ENCODE measurements at regions not wholly inside any gene's neighbourhood (a gene's known extent, or its start where the extent isn't known, plus 50 kb on each side); places are given as distances from the start of the nearest gene placed in this dataset.

GRCh38 chr12:126212824-126213223 is 1147.6 kb downstream of the AACS start:
- Mint-ChIP-seq H3K4me3 (no peak overlapping the region), H3K4me1 (no peaks in the 10 kb centered on the region), H3K27ac (no peak overlapping the region), H3K36me3 (no peaks in the 10 kb centered on the region), H3K9me3 (peaks cover 2% of the 10 kb centered on the region)
- no peak for DNase-seq (ENCODE audit: low spot score in 2 of 2)
- no peak for ATAC-seq

DNA sequence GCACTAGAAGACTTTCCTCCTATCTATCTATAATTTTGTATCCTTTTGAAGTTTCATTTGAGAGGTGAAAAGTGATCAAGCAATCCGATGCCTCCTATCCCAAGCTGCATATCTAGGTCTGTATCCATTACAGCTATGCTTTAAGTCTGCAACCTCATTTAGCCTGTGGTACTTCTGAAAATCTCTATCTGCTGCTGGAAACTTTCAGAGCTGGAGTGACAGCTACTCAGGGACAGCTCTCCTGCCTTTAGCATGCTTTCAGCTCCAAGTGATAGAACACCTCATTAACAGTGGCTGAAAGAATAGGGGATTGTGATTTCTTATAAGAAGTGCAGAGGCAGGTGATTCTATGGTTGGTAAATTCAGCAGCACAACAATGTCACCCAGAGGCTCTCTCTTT is 1153.5 kb downstream of the AACS start:
- no peak for ATAC-seq
- Mint-ChIP-seq H3K9me3 (no peaks in the 10 kb centered on the region), H3K4me1 (no peaks in the 10 kb centered on the region), H3K36me3 (no peaks in the 10 kb centered on the region), H3K4me3 (no peak overlapping the region), H3K27ac (no peak overlapping the region)
- no peak for DNase-seq (ENCODE audit: low spot score in 2 of 2)

DNA sequence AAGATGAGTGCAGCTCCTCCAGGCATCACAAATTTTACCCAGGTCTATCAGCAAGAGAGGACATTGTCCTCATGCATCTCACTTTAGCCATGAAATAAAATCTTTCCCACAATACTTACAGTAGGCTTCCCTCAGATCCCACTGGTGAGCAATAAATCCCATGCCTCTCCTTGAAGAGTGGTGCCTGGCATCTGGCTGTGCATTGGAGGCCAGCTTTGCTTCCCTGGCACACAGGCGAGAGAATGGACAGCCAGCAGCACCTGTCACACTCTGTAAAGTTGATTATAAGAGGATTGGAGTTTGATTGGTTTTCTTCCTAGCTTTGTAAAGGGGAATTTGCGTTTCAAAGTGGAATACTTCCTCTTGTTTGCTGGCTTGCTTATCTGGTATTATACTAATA is 1153.9 kb downstream of the AACS start:
- Mint-ChIP-seq H3K36me3 (no peaks in the 10 kb centered on the region), H3K4me1 (no peaks in the 10 kb centered on the region), H3K4me3 (no peak overlapping the region)

GRCh38 chr12:126219654-126220279 is 1154.5 kb downstream of the AACS start:
- Mint-ChIP-seq H3K9me3 (no peaks in the 10 kb centered on the region), H3K4me3 (no peak overlapping the region), H3K4me1 (no peaks in the 10 kb centered on the region), H3K36me3 (no peaks in the 10 kb centered on the region), H3K27ac (no peak overlapping the region)
- no peak for DNase-seq (ENCODE audit: low spot score in 2 of 2)
- ATAC-seq = no peak

More for the DNA sequence above, 1153.9 kb downstream of the AACS start:
- Mint-ChIP-seq H3K27ac (no peak overlapping the region), H3K9me3 (no peaks in the 10 kb centered on the region)
- DNase-seq (ENCODE audit: low spot score in 2 of 2) = no peak
- ATAC-seq = no peak

- H3K27ac Mint-ChIP-seq = no peak overlapping the region
- H3K36me3 Mint-ChIP-seq = no peaks in the 10 kb centered on the region
- H3K4me3 Mint-ChIP-seq = no peak overlapping the region
- ATAC-seq (no peak), DNase-seq (ENCODE audit: low spot score in 2 of 2) (no peak)
- H3K4me1 Mint-ChIP-seq = no peaks in the 10 kb centered on the region
- peaks cover 3% of the 10 kb centered on the region for H3K9me3 Mint-ChIP-seq
Observed at GRCh38 chr12:126224032-126224431, 1158.8 kb downstream of the AACS start.

DNA sequence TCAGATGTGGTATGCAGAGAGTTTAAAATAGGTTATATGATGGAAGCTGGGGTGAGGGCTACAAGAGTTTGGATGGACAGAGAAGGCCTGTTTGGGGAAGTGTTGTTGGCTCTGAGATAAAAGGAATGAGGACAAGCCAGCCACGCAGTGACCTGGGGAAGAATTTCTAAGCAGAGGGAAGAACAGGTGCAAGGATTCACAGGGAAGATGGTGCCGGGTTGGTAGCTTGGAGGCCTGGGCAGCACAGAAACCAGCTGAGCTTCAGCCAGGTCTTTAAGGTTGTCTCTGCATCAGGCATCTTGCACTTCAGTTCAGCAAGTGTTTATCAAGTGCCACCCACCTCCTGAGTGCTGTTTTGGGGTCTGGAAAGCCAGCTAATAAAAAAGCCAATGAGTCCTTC is 1163.7 kb downstream of the AACS start:
- no peak for ATAC-seq
- Mint-ChIP-seq H3K4me3 (no peak overlapping the region), H3K27ac (no peak overlapping the region), H3K9me3 (peaks cover 7% of the 10 kb centered on the region), H3K36me3 (no peaks in the 10 kb centered on the region), H3K4me1 (no peaks in the 10 kb centered on the region)
- no peak for DNase-seq (ENCODE audit: low spot score in 2 of 2)

- no peak for ATAC-seq
- Mint-ChIP-seq H3K27ac (no peak overlapping the region), H3K36me3 (no peaks in the 10 kb centered on the region), H3K9me3 (peaks cover 7% of the 10 kb centered on the region), H3K4me1 (no peaks in the 10 kb centered on the region), H3K4me3 (no peak overlapping the region)
- no peak for DNase-seq (ENCODE audit: low spot score in 2 of 2)
Observed at GRCh38 chr12:126232711-126233110, 1167.5 kb downstream of the AACS start.

DNA sequence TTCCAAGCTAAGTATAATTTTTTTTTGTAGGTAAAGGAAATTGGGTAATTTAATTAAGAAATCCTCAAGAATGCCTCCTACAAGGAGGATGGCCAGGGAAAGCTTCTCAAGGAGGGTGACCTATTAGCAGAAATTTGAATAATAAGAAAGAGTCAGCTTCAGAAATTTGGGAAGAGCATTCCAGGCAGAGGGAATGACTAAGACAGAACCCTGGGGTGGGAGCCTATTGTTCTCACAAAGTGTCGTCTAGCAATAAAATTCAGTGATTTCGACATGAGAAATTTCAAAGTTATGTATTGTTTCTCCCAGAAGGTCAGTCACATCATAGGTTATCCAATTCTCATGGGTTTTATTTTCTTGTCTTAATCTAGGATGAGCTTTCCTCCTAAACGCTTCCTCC is 1168.4 kb downstream of the AACS start:
- Mint-ChIP-seq H3K36me3 (no peaks in the 10 kb centered on the region), H3K4me1 (no peaks in the 10 kb centered on the region), H3K27ac (no peak overlapping the region), H3K9me3 (peaks cover 12% of the 10 kb centered on the region), H3K4me3 (no peak overlapping the region)
- ATAC-seq = no peak
- DNase-seq (ENCODE audit: low spot score in 2 of 2) = no peak

DNA sequence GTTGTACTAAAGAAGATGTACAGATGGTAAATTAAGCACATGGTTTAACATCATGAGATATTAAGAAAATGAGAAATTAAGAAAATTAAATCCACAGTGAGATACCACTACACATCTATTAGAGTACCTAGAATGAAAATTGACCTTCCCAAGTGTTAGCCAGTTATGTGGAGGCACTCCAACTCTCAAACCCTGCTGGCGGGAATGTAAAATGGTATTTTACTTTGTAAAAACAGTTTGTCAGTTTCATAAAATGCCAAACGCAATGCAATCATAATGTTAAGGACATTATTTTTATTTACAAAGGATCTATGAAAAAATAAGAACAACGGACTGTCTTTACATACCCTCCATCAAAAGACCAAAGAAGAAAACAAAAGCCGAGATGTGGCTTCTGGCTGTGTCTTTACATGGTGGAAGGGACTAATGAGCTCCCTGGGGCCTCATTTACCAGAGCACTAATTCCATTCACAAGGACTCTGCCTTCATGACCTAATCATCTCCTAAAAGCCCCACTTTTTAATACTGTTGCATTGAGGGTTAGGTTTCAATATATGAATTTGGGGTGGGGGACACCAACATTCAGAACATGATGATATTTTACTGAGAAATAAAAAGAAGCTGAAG is 1178.7 kb downstream of the AACS start:
- no peaks in the 10 kb centered on the region for H3K36me3 Mint-ChIP-seq
- H3K4me3 Mint-ChIP-seq = no peak overlapping the region
- H3K27ac Mint-ChIP-seq = no peak overlapping the region
- no peaks in the 10 kb centered on the region for H3K9me3 Mint-ChIP-seq
- ATAC-seq (no peak), DNase-seq (ENCODE audit: low spot score in 2 of 2) (no peak)
- H3K4me1 Mint-ChIP-seq = no peaks in the 10 kb centered on the region

DNA sequence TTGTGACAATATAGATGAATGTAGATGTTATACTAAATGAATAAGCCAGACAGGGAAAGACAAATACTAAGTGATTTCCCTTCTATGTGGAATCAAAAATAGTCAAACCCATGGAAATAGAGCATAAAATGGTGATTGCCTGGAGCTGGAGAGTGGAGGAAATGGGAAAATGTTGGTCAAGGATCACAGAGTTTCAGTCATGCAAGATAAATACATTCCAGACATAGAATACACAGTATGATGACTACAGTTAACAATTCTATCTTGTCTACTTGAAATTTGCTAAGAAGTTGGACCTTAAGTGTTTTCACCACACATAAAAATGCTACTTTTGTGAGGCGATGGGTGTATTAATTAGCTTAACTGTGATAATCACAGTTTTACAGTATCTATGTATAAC is 1182.7 kb downstream of the AACS start:
- H3K4me1 Mint-ChIP-seq = no peaks in the 10 kb centered on the region

GRCh38 chr12:126248871-126249403 is 1183.7 kb downstream of the AACS start:
- Mint-ChIP-seq H3K36me3 (no peaks in the 10 kb centered on the region), H3K4me1 (no peaks in the 10 kb centered on the region), H3K27ac (no peak overlapping the region), H3K4me3 (no peak overlapping the region), H3K9me3 (peaks cover 3% of the 10 kb centered on the region)
- ATAC-seq (no peak), DNase-seq (ENCODE audit: low spot score in 2 of 2) (no peak)

More for the DNA sequence above, 1182.7 kb downstream of the AACS start:
- Mint-ChIP-seq H3K4me3 (no peak overlapping the region), H3K36me3 (no peaks in the 10 kb centered on the region), H3K9me3 (peaks cover 3% of the 10 kb centered on the region), H3K27ac (no peak overlapping the region)
- ATAC-seq (no peak), DNase-seq (ENCODE audit: low spot score in 2 of 2) (no peak)

DNA sequence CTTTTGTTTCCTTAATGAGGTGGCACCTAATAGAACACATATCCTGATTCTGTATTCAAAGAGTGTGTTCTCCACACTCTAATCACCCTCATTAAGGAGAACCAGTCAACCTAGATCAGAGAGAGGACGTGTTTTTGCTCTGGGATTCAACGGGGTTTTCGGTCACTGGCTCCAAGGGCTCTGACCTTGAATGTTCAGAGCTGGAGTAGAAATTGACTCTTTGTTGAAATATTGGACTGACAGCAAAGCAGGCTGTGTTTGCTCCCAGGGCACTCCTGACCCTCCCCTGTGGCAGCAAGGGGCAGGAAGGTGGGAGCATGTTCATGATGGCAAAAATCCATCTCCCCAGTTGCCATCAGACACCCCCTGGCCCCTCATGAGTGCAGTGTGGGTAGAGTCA is 1193.0 kb downstream of the AACS start:
- ATAC-seq (no peak), DNase-seq (ENCODE audit: low spot score in 2 of 2) (no peak)
- no peaks in the 10 kb centered on the region for H3K4me1 Mint-ChIP-seq
- H3K27ac Mint-ChIP-seq = no peak overlapping the region
- H3K4me3 Mint-ChIP-seq = no peak overlapping the region
- H3K36me3 Mint-ChIP-seq = no peaks in the 10 kb centered on the region
- peaks cover 4% of the 10 kb centered on the region for H3K9me3 Mint-ChIP-seq

- no peak overlapping the region for H3K27ac Mint-ChIP-seq
- no peak for DNase-seq (ENCODE audit: low spot score in 2 of 2)
- no peaks in the 10 kb centered on the region for H3K36me3 Mint-ChIP-seq
- no peak overlapping the region for H3K4me3 Mint-ChIP-seq
- peaks cover 3% of the 10 kb centered on the region for H3K9me3 Mint-ChIP-seq
- H3K4me1 Mint-ChIP-seq = no peaks in the 10 kb centered on the region
- ATAC-seq = no peak
Observed at GRCh38 chr12:126262829-126263228, 1197.6 kb downstream of the AACS start.

- Mint-ChIP-seq H3K36me3 (no peaks in the 10 kb centered on the region), H3K9me3 (peaks cover 9% of the 10 kb centered on the region)
- ATAC-seq = no peak
Observed at GRCh38 chr12:126268222-126268621, 1203.0 kb downstream of the AACS start.

GRCh38 chr12:126271159-126271558 is 1205.9 kb downstream of the AACS start:
- Mint-ChIP-seq H3K36me3 (no peaks in the 10 kb centered on the region), H3K4me3 (no peak overlapping the region), H3K27ac (no peak overlapping the region), H3K9me3 (peaks cover 12% of the 10 kb centered on the region), H3K4me1 (no peaks in the 10 kb centered on the region)
- no peak for ATAC-seq
- DNase-seq (ENCODE audit: low spot score in 2 of 2) = no peak

More at GRCh38 chr12:126268222-126268621, 1203.0 kb downstream of the AACS start:
- DNase-seq (ENCODE audit: low spot score in 2 of 2) = no peak
- no peak overlapping the region for H3K27ac Mint-ChIP-seq
- H3K4me3 Mint-ChIP-seq = no peak overlapping the region
- no peaks in the 10 kb centered on the region for H3K4me1 Mint-ChIP-seq

DNA sequence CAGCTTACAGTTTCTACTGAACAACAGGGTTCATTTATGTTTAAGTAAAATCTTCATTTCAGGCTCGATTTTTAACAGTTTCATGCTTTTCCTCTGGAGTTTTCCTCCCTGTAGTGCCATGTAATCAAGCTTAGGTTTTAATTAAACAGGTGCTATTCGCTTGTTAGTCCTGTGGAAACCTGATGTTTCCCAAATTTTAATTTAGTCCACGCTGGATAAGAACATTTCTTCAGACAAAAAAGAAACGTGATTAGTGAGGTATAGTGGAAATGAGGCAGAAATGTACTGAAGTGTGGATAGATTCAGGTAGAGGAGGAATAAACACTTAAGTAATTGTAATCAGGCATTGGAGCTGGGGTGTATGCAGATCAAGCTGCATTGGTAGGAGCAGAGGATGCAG is 1217.5 kb downstream of the AACS start:
- Mint-ChIP-seq H3K27ac (no peak overlapping the region), H3K4me3 (no peak overlapping the region), H3K36me3 (no peaks in the 10 kb centered on the region)

More for the DNA sequence above, 1217.5 kb downstream of the AACS start:
- H3K9me3 Mint-ChIP-seq = peaks cover 7% of the 10 kb centered on the region
- ATAC-seq = no peak
- no peak for DNase-seq (ENCODE audit: low spot score in 2 of 2)
- H3K4me1 Mint-ChIP-seq = no peaks in the 10 kb centered on the region

Measured in stimulated activated effector memory CD8-positive, alpha-beta T cell treated with anti-CD3 and anti-CD28 coated beads, Interleukin-12 subunit alpha, Interleukin-12 subunit beta, amount 100 ng/mL, for 72 hours (primary cell).